Bronchial epithelial cell (primary cell): ENCODE measurements at regions not wholly inside any gene's neighbourhood (a gene's known extent, or its start where the extent isn't known, plus 50 kb on each side); places are given as distances from the start of the nearest gene placed in this dataset.

Experiments used
- DNase-seq: peaks from one replicate; pipeline ENCODE4 v3.0.0-alpha.2; 2010; ENCODE audit warnings: low read depth
- FAIRE-seq: peaks from 2 replicates; lab custom pipeline; 2011; peaks lifted over from hg19 to GRCh38; lab: Jason Lieb, UNC
- H3K27me3 ChIP-seq: 2 replicates; pipeline ENCODE4 v1.5.1; 2011; ENCODE audit warnings: low read length; ENCODE audit not compliant: control insufficient read depth, insufficient read depth
- H3K36me3 ChIP-seq: 2 replicates; pipeline ENCODE4 v1.5.1; 2011; ENCODE audit warnings: low read length; ENCODE audit not compliant: control insufficient read depth, insufficient read depth
- H3K4me3 ChIP-seq: 2 replicates; pipeline ENCODE4 v1.5.1; 2011; ENCODE audit warnings: mild to moderate bottlenecking, low read depth, low read length, control low read depth
- CTCF ChIP-seq: IDR thresholded peaks from 2 replicates; pipeline ENCODE4 v1.5.1; 2011; ENCODE audit warnings: mild to moderate bottlenecking, moderate library complexity, low read length, control low read depth, inconsistent platforms; ENCODE audit not compliant: insufficient read depth, severe bottlenecking

- TF ChIP-seq CTCF, result no peak
- Histone ChIP-seq H3K4me3 (no peak overlapping the region), H3K36me3 (no peaks in the 10 kb centered on the region), H3K27me3 (no peaks in the 10 kb centered on the region)
- DNase-seq, result peak; percentile 18
- no peak for FAIRE-seq
Observed at GRCh38 chr5:67378256-67378655, 181.7 kb upstream of the CD180 start.

GRCh38 chr5:67377631-67378030, 181.0 kb upstream of the CD180 start:
- Histone ChIP-seq H3K36me3 (no peaks in the 10 kb centered on the region), H3K4me3 (no peak overlapping the region), H3K27me3 (no peaks in the 10 kb centered on the region)
- FAIRE-seq (no peak), DNase-seq (no peak)
- TF ChIP-seq CTCF, result no peak

- Histone ChIP-seq H3K36me3 (no peaks in the 10 kb centered on the region), H3K4me3 (no peak overlapping the region), H3K27me3 (no peaks in the 10 kb centered on the region)
- peak; percentile 32 for TF ChIP-seq CTCF
- DNase-seq (no peak), FAIRE-seq (no peak)
Observed at GRCh38 chr5:67375606-67376005, 179.0 kb upstream of the CD180 start.

GRCh38 chr5:67374378-67374777, 177.8 kb upstream of the CD180 start:
- Histone ChIP-seq H3K36me3 (no peaks in the 10 kb centered on the region), H3K4me3 (no peak overlapping the region), H3K27me3 (no peaks in the 10 kb centered on the region)
- TF ChIP-seq CTCF, result no peak
- DNase-seq (no peak), FAIRE-seq (no peak)

- TF ChIP-seq CTCF, result no peak
- no peak overlapping the region for H3K4me3 ChIP-seq
- DNase-seq (no peak), FAIRE-seq (no peak)
- no peaks in the 10 kb centered on the region for H3K36me3 ChIP-seq
- no peaks in the 10 kb centered on the region for H3K27me3 ChIP-seq
Observed at GRCh38 chr5:67373518-67373917, 176.9 kb upstream of the CD180 start.

- TF ChIP-seq CTCF, result no peak
- H3K36me3 ChIP-seq, result no peaks in the 10 kb centered on the region
- H3K4me3 ChIP-seq, result no peak overlapping the region
- H3K27me3 ChIP-seq, result no peaks in the 10 kb centered on the region
- FAIRE-seq, result no peak
- DNase-seq, result no peak
Observed at GRCh38 chr5:67372887-67373286, 176.3 kb upstream of the CD180 start.
